Endometrial microvascular endothelial cells (primary cell): ENCODE measurements at regions not wholly inside any gene's neighbourhood (a gene's known extent, or its start where the extent isn't known, plus 50 kb on each side); places are given as distances from the start of the nearest gene placed in this dataset.

Source experiments
- in situ Hi-C: cut with HindIII; loops from 2 replicates; pipeline ENCODE4 v1.10.0; 2017; ENCODE audit warnings: low sequenced_read_pairs, low pct_unique_long_range_greater_than_20kb; ENCODE audit errors: inconsistent ontology term

DNA sequence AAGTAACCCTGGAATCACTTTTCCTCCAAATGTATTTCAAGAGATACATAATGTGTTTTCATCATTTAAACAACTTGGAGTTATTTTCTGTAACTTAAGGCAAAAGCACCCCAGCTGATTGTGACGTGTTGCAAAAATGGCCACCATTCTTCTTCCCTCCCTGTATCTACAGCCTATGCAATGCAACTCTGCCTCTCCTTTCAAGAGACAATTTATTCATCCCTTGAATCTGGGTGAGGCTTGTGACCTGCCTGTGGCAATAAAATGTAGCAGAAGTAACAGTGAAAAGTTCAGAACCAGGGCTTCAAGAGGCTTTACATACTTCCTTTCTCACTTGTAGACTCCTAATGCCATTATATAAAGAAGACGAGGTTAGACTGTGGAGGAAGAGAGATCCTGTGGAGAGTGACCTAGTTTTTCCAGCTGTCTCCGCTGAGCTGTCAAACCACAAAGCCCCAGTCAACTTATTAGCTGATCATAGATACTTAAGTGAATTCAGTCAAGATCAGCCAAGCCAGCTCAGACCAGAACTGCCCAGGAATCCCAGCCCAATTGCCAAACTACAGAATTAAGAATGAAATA, 81.0 kb upstream of the KLF3 start:
- in situ Hi-C loops = no loop called here

GRCh38 chr4:38585871-38586270, 78.1 kb upstream of the KLF3 start:
- in situ Hi-C loops = no loop called here

DNA sequence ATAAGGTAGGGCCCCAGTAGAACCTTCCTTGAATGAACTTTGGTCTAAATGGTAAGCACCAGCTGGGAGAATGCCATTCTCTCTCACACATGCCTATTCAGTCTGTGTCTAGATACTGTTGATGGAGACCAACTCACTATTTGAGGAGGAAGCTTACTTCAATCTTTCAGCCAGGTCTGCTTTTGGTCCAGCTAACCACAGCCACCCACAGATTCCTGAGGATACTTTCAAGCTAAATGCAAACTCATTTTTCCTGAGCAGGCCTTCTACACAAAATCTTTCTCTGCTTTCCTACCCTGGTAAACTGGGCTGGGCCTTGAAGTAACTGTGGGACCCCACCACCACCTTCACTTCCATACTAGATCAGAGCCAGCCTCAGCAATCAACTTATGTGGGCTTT, 76.9 kb upstream of the KLF3 start:
- in situ Hi-C loops = no loop called here

- in situ Hi-C loops = no loop called here
Measured at GRCh38 chr4:38590046-38590445, 74.0 kb upstream of the KLF3 start.

DNA sequence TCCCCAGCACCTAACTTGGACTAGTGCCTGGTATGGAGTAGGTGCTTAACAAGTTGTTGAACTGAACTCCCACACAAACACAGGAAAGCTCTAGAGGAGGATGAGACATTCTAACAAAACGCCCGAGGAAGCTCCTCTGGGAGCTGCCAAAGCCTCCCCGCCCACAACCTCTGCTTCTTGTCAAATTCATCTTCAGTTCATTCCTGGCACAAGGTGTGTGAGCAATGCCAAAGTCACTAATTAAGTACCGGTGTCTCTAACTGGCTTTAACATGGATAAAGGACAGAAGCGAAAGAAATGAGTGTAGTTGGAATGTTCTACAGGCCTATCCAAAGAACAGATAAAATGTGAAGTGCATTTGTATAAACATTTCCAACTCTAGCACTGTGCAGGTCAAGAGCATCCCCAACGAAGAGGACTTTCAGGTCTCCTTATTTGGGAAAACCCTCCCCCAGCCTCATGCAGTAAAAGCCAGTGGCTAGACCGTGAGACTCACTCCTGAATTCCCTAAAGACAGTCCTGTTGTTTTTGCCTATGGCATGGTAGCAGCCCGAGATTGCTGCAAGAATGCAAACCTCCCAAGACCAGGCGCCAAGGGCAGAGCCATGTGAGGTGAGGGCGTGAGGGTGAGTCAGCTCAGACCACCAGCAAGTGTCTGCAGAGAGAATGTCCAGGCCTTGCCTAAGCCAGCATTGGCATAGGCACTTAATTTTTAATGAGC, 72.2 kb upstream of the KLF3 start:
- in situ Hi-C loops = no loop called here

- in situ Hi-C loops = no loop called here
Measured at GRCh38 chr4:38598489-38598888, 65.5 kb upstream of the KLF3 start.

- in situ Hi-C loops = no loop called here
Measured at GRCh38 chr4:38600575-38600974, 63.4 kb upstream of the KLF3 start.

DNA sequence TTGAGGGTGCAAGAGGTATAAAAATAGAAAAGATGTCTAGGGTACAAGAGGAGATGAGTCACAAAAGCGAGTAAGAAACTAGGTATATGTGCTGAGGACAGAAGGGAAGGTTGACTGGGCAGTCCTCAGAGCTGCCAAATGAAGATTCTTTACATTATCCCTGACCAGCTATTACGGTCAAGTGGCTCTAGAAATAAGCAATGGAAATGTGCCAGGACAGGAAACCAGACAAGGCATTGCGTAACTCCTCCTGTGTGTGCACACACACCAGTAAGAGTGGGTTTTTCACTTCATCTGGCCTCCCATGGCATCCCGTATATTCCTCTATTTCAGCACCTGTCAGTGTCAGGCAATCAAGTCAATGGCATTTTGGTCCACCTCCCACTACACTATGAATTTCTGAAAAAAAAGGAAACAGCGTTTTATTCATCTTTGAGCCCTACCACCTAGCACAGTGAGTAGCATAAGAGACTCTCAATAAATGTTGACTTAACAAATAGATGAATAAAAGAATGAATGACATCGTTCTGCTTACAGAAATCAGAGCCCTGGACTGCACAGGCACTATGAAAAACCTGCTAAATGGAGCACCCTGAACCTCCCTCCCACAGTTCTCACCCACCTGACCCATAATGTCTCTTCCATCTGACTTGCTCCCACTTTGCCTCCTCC, 62.6 kb upstream of the KLF3 start:
- in situ Hi-C loops = no loop called here

GRCh38 chr4:38601916-38602291, 62.1 kb upstream of the KLF3 start:
- in situ Hi-C loops = no loop called here

- in situ Hi-C loops = no loop called here
Measured at GRCh38 chr4:38603652-38604051, 60.3 kb upstream of the KLF3 start.

DNA sequence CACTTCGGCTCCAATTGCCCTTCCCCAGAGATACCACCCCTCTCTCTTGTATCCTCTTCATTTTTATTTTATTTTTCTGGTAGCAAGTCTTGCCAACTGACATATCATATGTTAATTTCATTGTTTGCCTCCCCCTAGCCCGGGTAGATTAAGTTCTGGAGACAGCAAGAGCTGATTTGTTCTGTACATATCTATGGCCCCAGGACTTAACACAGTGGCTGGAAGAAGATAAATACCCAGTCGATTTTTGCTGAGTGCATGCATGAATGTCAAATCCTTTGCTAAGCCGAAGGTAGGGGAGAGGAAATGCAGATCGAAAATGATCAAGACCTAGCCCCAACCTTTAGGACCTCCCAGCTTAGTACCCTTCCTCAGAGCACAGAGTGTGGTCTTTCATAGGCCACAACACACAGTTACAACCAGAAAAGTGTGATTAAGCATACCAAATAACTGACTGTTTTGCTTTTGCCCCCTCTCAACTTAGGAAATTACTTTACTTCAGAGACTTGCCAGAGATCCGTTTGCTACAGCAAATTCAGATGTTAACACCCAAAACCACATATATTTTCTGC, 58.7 kb upstream of the KLF3 start:
- in situ Hi-C loops = no loop called here

DNA sequence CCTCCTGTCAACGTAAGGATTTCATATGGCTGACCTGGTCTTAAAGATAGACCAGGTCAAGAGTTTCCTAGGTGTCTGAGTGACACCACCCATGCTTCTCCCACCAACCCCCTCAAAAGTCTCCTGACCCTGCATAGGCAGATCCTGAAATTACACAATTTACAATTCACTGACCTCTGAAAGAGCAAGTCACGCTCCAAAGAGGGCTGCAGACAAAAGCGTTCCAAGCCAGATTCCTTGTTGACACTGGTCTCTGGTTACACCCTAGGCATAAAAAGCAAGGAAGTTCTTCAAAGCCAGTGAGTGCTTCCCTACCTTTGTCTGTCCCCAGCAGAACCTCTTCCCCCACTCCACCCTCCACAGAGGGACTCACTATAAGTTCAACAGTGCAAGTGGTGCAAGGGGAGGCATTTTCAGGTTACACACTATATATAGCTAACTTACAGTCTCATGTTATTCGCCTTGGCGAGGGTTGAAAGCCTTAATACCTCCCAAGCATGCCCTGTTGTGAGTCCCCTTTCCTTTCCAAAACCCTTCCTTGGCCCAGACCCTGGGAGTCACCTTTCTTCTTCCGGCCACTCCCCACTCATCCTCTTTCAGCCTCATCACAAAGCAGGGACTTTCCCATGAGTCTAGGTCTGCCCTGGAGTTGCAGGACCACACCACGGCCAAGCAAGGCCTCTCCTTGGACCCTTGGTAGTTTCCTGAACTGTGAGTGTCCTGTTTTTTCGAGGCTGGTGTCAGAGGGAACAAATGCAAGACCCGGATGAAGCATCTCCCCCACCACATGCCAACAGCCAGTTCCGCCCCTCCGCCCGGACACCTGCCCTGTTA, 58.0 kb upstream of the KLF3 start:
- in situ Hi-C loops = no loop called here

GRCh38 chr4:38606587-38606905, 57.5 kb upstream of the KLF3 start:
- in situ Hi-C loops = no loop called here

DNA sequence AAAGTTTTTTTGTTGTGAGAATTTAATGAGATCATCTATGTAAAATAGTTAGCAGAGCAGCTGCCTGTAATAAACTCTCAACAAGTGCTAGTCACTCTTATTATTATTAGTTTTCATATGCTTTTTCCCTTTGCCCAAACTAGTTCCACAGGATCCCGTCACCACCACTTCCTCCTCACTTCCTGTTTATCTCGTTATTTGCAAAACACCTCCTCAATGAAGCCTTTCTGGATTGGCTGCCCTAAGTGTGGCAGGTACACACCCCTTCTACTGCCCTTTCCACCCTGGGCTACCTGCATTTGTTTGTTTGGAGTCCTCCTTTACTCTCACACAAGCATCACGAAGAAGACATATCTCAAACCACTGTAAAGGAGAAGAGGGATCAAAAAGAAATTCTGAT, 54.4 kb upstream of the KLF3 start:
- in situ Hi-C loops = no loop called here

- in situ Hi-C loops = no loop called here
Measured at GRCh38 chr4:38610521-38610920, 53.5 kb upstream of the KLF3 start.

- in situ Hi-C loops = no loop called here
Measured at GRCh38 chr4:38610966-38611431, 53.0 kb upstream of the KLF3 start.

DNA sequence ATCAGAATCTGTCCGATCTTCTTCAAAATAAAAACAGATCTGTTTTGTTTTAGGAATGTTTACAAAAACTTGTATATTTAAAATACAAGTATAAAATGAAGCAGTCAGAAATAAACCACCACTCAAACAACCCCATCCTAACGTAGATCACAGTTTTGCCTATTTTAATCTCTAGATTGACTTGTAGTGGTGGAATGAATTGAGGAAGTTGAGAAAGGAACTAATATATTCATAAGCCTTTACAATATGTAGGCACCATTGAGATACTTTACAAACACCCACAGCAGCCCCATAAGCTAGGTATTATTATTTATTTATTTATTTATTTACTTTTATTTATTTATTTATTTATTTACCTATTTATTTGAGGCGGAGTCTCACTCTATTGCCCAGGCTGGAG, 52.3 kb upstream of the KLF3 start:
- in situ Hi-C loops = no loop called here

- in situ Hi-C loops = no loop called here
Measured at GRCh38 chr4:38612646-38613414, 51.2 kb upstream of the KLF3 start.
